Sciatic nerve (tissue), 2 donors: ENCODE measurements at regions not wholly inside any gene's neighbourhood (a gene's known extent, or its start where the extent isn't known, plus 50 kb on each side); places are given as distances from the start of the nearest gene placed in this dataset.

ENCODE experiments used
- ATAC-seq: fragments of 200-7000 bp; cut with Tn5 transposase; one replicate; pipeline ENCODE4 v1.9.1; 2020; ENCODE audit warnings: mild to moderate bottlenecking, moderate library complexity
- DNase-seq: peaks from one replicate; pipeline ENCODE4 v3.0.0-alpha.2; 2020; ENCODE audit warnings: low spot score
- intact Hi-C: fragments of 100-400 bp; cut with DNase I; formaldehyde crosslinking; loops from one replicate; pipeline ENCODE4 v1.14.2; 2022
- donor health status: DM: no; HTN: no; CAD: no.
- donor health status: DM: no; HTN: no; CAD: no.

GRCh38 chr2:222796413-222797103, 64.3 kb upstream of the ACSL3 start:
- ATAC-seq (no peak), DNase-seq (no peak)
- intact Hi-C loops, result no loop called here

GRCh38 chr2:222797261-222797660, 63.6 kb upstream of the ACSL3 start:
- DNase-seq (no peak), ATAC-seq (no peak)
- intact Hi-C loops, result no loop called here

GRCh38 chr2:222797871-222798270, 63.0 kb upstream of the ACSL3 start:
- intact Hi-C loops, result no loop called here
- ATAC-seq, result no peak
- no peak for DNase-seq

- no peak for ATAC-seq
- no peak for DNase-seq
- intact Hi-C loops, result no loop called here
Measured at GRCh38 chr2:222798528-222798927, 62.3 kb upstream of the ACSL3 start.

GRCh38 chr2:222799262-222799918, 61.4 kb upstream of the ACSL3 start:
- intact Hi-C loops, result no loop called here
- DNase-seq, result no peak
- ATAC-seq, result no peak

- ATAC-seq (no peak), DNase-seq (no peak)
- intact Hi-C loops, result no loop called here
Measured at GRCh38 chr2:222802514-222803196, 58.2 kb upstream of the ACSL3 start.

- intact Hi-C loops, result no loop called here
- ATAC-seq (no peak), DNase-seq (no peak)
Measured at GRCh38 chr2:222804351-222804750, 56.5 kb upstream of the ACSL3 start.

- intact Hi-C loops, result no loop called here
- DNase-seq (no peak), ATAC-seq (peak; percentile 42)
Measured at GRCh38 chr2:222805591-222806304, 55.1 kb upstream of the ACSL3 start.

- DNase-seq (no peak), ATAC-seq (no peak)
- intact Hi-C loops, result no loop called here
Measured at GRCh38 chr2:222806526-222807137, 54.2 kb upstream of the ACSL3 start.

GRCh38 chr2:222807431-222807830, 53.4 kb upstream of the ACSL3 start:
- intact Hi-C loops, result no loop called here
- ATAC-seq (no peak), DNase-seq (no peak)

GRCh38 chr2:222809582-222809981, 51.3 kb upstream of the ACSL3 start:
- no peak for DNase-seq
- no peak for ATAC-seq
- intact Hi-C loops, result no loop called here

- no peak for ATAC-seq
- intact Hi-C loops, result no loop called here
Measured at GRCh38 chr2:222810044-222810443, 50.8 kb upstream of the ACSL3 start.

More at GRCh38 chr2:222810044-222810443, 50.8 kb upstream of the ACSL3 start:
- DNase-seq, result no peak
